SK-N-SH treated with all-trans-retinoic acid at 6 μM for 48 hours (cell line): ENCODE measurements at regions not wholly inside any gene's neighbourhood (a gene's known extent, or its start where the extent isn't known, plus 50 kb on each side); places are given as distances from the start of the nearest gene placed in this dataset.

ENCODE experiments used
- ATAC-seq: fragments of 200-7000 bp; cut with Tn5 transposase; 3 replicates; pipeline ENCODE4 v1.9.1; 2020; ENCODE audit warnings: mild to moderate bottlenecking, moderate library complexity
- ARNTL ChIP-seq: fragments of 450-650 bp; formaldehyde crosslinking; IDR thresholded peaks from 2 replicates; pipeline ENCODE4 v1.5.0; 2020; ENCODE audit warnings: low read depth, mild to moderate bottlenecking, moderate library complexity, borderline replicate concordance
- BACH2 ChIP-seq: fragments of 250-450 bp; sonication (Bioruptor Pico); IDR thresholded peaks from 2 replicates; pipeline ENCODE4 v1.9.0; 2021; ENCODE audit warnings: mild to moderate bottlenecking, borderline replicate concordance
- CREB5 ChIP-seq: fragments of 250-450 bp; sonication (Bioruptor Pico); IDR thresholded peaks from 2 replicates; pipeline ENCODE4 v1.5.1; 2020; ENCODE audit warnings: low read depth, mild to moderate bottlenecking, moderate library complexity
- CSDC2 ChIP-seq: fragments of 250-450 bp; sonication (Bioruptor Pico); IDR thresholded peaks from 2 replicates; pipeline ENCODE4 v1.5.0; 2020; ENCODE audit warnings: mild to moderate bottlenecking, moderate library complexity
- CSRNP3 ChIP-seq: fragments of 250-450 bp; sonication (Bioruptor Pico); IDR thresholded peaks from 2 replicates; pipeline ENCODE4 v1.5.1; 2021; ENCODE audit warnings: mild to moderate bottlenecking, moderate library complexity
- ESRRG ChIP-seq: fragments of 250-450 bp; sonication (Bioruptor Pico); IDR thresholded peaks from 2 replicates; pipeline ENCODE4 v1.6.1; 2021; ENCODE audit warnings: mild to moderate bottlenecking
- GLIS3 ChIP-seq: fragments of 250-450 bp; sonication (Bioruptor Pico); IDR thresholded peaks from 2 replicates; pipeline ENCODE4 v1.5.0; 2020; ENCODE audit warnings: mild to moderate bottlenecking, moderate library complexity
- ISL1 ChIP-seq: fragments of 250-450 bp; sonication (Bioruptor Pico); IDR thresholded peaks from 2 replicates; pipeline ENCODE4 v2.1.2; 2022; ENCODE audit warnings: mild to moderate bottlenecking, moderate library complexity
- OSR1 ChIP-seq: fragments of 250-450 bp; sonication (Bioruptor Pico); IDR thresholded peaks from 2 replicates; pipeline ENCODE4 v1.8.0; 2022; ENCODE audit warnings: moderate library complexity, mild to moderate bottlenecking, inconsistent platforms
- PATZ1 ChIP-seq: fragments of 250-450 bp; sonication (Bioruptor Pico); IDR thresholded peaks from 2 replicates; pipeline ENCODE4 v1.8.0; 2020; ENCODE audit warnings: mild to moderate bottlenecking, moderate library complexity, borderline replicate concordance
- PPARA ChIP-seq: fragments of 250-450 bp; sonication (Bioruptor Pico); IDR thresholded peaks from 2 replicates; pipeline ENCODE4 v1.5.0; 2020; ENCODE audit warnings: mild to moderate bottlenecking, borderline replicate concordance
- RARB ChIP-seq: fragments of 250-450 bp; sonication (Bioruptor Pico); IDR thresholded peaks from 2 replicates; pipeline ENCODE4 v1.8.0; 2021; ENCODE audit warnings: mild to moderate bottlenecking, moderate library complexity
- SNAI2 ChIP-seq: fragments of 250-450 bp; sonication (Bioruptor Pico); IDR thresholded peaks from 2 replicates; pipeline ENCODE4 v1.5.0; 2020; ENCODE audit warnings: mild to moderate bottlenecking, moderate library complexity
- TCF4 ChIP-seq: fragments of 250-450 bp; sonication (Bioruptor Pico); IDR thresholded peaks from 2 replicates; pipeline ENCODE4 v1.8.0; 2021; ENCODE audit warnings: mild to moderate bottlenecking, moderate library complexity, borderline replicate concordance
- TOX ChIP-seq: fragments of 250-450 bp; sonication (Bioruptor Pico); IDR thresholded peaks from 2 replicates; pipeline ENCODE4 v1.8.0; 2021; ENCODE audit warnings: mild to moderate bottlenecking, moderate library complexity, borderline replicate concordance
- ZC3H10 ChIP-seq: fragments of 250-450 bp; sonication (Bioruptor Pico); IDR thresholded peaks from 2 replicates; pipeline ENCODE4 v1.5.1; 2021; ENCODE audit warnings: mild to moderate bottlenecking, moderate library complexity
- ZFP3 ChIP-seq: fragments of 250-450 bp; sonication (Bioruptor Pico); IDR thresholded peaks from 2 replicates; pipeline ENCODE4 v1.5.0; 2020; ENCODE audit warnings: mild to moderate bottlenecking, moderate library complexity
- ZFP30 ChIP-seq: fragments of 450-650 bp; formaldehyde crosslinking; IDR thresholded peaks from 2 replicates; pipeline ENCODE4 v1.5.0; 2022; ENCODE audit warnings: mild to moderate bottlenecking, moderate library complexity
- ZNF565 ChIP-seq: fragments of 450-650 bp; formaldehyde crosslinking; conservative IDR thresholded peaks from 2 replicates; pipeline ENCODE4 v1.5.0; 2020; ENCODE audit warnings: low read depth, mild to moderate bottlenecking, moderate library complexity
- ZNF70 ChIP-seq: fragments of 450-650 bp; formaldehyde crosslinking; IDR thresholded peaks from 2 replicates; pipeline ENCODE4 v1.5.0; 2020; ENCODE audit warnings: mild to moderate bottlenecking, moderate library complexity
- ZNF8 ChIP-seq: fragments of 450-650 bp; formaldehyde crosslinking; IDR thresholded peaks from 2 replicates; pipeline ENCODE4 v1.5.0; 2020; ENCODE audit warnings: mild to moderate bottlenecking, moderate library complexity
- TF ChIP-seq, protein P1 (sequence below): fragments of 250-450 bp; sonication (Bioruptor Pico); IDR thresholded peaks from 2 replicates; pipeline ENCODE4 v1.5.0; 2020; ENCODE audit warnings: mild to moderate bottlenecking, moderate library complexity
- TF ChIP-seq, protein P2 (sequence below): fragments of 250-450 bp; sonication (Bioruptor Pico); IDR thresholded peaks from 2 replicates; pipeline ENCODE4 v1.8.0; 2021; ENCODE audit warnings: low read depth, mild to moderate bottlenecking, moderate library complexity, borderline replicate concordance

DNA sequence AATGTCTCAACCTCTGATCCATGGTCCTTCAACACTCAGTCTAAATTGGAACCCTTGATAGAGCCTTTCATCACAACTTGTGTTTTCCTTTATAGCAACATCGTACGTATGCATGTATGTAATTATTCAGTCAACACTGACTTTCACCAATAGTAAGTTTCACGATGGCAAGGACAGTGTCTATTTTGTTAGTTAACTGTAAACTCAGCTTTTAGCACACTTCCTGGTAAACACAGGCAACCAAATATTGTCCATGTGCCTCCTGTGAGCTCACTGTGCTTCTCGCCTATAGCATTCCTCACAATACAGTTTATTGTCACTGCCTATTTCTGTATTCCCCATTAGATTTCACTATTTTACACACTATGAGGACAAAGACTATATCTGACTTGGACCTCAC is 323.1 kb downstream of the DEPDC1B start (continued):
- TF ChIP-seq ESRRG (no peak), TOX (no peak), OSR1 (CRISPR knock-in tag) (no peak), ARNTL (CRISPR knock-in tag) (no peak), TCF4 (CRISPR knock-in tag) (no peak), ZC3H10 (CRISPR knock-in tag) (no peak), PATZ1 (no peak), PPARA (CRISPR knock-in tag) (no peak), ZNF565 (no peak)

DNA sequence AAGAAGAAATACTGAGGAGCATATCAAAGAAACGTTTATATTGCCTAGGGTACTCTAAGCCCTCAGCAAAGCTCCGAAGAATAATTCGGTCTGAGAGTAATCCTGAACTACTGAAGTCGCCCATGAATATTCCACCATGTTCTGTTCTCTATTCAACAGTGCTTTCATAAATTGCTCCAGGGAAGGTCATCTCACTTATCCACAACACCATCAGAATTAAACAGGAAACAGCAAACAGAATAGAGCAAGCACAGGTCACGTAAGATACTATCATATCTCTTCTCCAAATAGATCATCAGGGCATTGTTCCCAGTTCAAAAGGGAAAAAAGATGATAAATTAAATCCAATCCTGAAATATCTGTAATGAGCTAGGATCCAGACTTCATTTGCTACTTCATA is 325.6 kb downstream of the DEPDC1B start:
- TF ChIP-seq PPARA (CRISPR knock-in tag) (0 out of 2 replicates have a peak, but pooled peaks have one; percentile 48), BACH2 (CRISPR knock-in tag) (peak; percentile 56; the same call in 1 of the 2 replicates), CREB5 (CRISPR knock-in tag) (no peak), ESRRG (peak; percentile 51; the same call in 1 of the 2 replicates), ZFP30 (CRISPR knock-in tag) (no peak), TCF4 (CRISPR knock-in tag) (peak; percentile 94), SNAI2 (CRISPR knock-in tag) (peak; percentile 16; the same call in 1 of the 2 replicates), CSDC2 (CRISPR knock-in tag) (no peak), ZNF8 (CRISPR knock-in tag) (no peak), GLIS3 (CRISPR knock-in tag) (peak; percentile 12; the same call in 1 of the 2 replicates)
- TF ChIP-seq, protein P1, sequence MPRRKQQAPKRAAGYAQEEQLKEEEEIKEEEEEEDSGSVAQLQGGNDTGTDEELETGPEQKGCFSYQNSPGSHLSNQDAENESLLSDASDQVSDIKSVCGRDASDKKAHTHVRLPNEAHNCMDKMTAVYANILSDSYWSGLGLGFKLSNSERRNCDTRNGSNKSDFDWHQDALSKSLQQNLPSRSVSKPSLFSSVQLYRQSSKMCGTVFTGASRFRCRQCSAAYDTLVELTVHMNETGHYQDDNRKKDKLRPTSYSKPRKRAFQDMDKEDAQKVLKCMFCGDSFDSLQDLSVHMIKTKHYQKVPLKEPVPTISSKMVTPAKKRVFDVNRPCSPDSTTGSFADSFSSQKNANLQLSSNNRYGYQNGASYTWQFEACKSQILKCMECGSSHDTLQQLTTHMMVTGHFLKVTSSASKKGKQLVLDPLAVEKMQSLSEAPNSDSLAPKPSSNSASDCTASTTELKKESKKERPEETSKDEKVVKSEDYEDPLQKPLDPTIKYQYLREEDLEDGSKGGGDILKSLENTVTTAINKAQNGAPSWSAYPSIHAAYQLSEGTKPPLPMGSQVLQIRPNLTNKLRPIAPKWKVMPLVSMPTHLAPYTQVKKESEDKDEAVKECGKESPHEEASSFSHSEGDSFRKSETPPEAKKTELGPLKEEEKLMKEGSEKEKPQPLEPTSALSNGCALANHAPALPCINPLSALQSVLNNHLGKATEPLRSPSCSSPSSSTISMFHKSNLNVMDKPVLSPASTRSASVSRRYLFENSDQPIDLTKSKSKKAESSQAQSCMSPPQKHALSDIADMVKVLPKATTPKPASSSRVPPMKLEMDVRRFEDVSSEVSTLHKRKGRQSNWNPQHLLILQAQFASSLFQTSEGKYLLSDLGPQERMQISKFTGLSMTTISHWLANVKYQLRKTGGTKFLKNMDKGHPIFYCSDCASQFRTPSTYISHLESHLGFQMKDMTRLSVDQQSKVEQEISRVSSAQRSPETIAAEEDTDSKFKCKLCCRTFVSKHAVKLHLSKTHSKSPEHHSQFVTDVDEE (CRISPR knock-in tag): peak; percentile 78; the same call in 1 of the 2 replicates
- ATAC-seq: no peak

GRCh38 chr5:60372786-60373185 is 327.2 kb downstream of the DEPDC1B start:
- ATAC-seq: no peak
- no peak for TF ChIP-seq ARNTL (CRISPR knock-in tag)
- no peak for TF ChIP-seq TOX
- TF ChIP-seq RARB: no peak
- no peak for TF ChIP-seq ESRRG
- TF ChIP-seq CSDC2 (CRISPR knock-in tag): no peak
- no peak for TF ChIP-seq ZNF565
- no peak for TF ChIP-seq PPARA (CRISPR knock-in tag)
- TF ChIP-seq BACH2 (CRISPR knock-in tag): no peak
- no peak for TF ChIP-seq ZNF70
- no peak for TF ChIP-seq PATZ1

DNA sequence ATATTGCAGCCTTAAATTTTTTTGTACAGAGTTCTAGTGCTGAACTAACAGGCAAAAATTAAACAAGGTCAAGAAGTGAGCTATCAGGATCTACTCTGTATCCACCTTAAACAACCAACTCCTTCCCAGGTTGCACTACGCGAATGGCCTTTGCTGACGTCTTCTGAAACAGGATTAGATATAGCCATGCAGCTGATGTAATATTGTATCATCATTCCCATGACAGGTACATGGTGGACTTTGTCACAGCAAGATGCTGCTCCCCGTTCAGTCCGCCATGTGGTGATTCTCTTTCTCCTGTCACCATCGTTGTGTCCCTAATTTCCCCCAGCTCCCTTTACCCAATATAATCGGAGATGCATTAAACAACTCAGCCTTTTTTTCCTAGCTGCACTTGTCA is 328.9 kb downstream of the DEPDC1B start:
- TF ChIP-seq TOX (no peak), OSR1 (CRISPR knock-in tag) (no peak), BACH2 (CRISPR knock-in tag) (no peak), TCF4 (CRISPR knock-in tag) (no peak), SNAI2 (CRISPR knock-in tag) (no peak), ZNF70 (no peak), ISL1 (no peak), ZNF565 (no peak), CSDC2 (CRISPR knock-in tag) (no peak), ESRRG (no peak), ZNF8 (CRISPR knock-in tag) (no peak), CSRNP3 (CRISPR knock-in tag) (no peak), ZFP3 (CRISPR knock-in tag) (no peak), RARB (no peak)
- TF ChIP-seq, protein P2, sequence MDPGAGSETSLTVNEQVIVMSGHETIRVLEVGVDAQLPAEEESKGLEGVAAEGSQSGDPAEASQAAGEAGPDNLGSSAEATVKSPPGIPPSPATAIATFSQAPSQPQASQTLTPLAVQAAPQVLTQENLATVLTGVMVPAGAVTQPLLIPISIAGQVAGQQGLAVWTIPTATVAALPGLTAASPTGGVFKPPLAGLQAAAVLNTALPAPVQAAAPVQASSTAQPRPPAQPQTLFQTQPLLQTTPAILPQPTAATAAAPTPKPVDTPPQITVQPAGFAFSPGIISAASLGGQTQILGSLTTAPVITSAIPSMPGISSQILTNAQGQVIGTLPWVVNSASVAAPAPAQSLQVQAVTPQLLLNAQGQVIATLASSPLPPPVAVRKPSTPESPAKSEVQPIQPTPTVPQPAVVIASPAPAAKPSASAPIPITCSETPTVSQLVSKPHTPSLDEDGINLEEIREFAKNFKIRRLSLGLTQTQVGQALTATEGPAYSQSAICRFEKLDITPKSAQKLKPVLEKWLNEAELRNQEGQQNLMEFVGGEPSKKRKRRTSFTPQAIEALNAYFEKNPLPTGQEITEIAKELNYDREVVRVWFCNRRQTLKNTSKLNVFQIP (CRISPR knock-in tag): no peak
- TF ChIP-seq, all 23 proteins: peak for 0
- no peak for ATAC-seq
